A673 (cell line): ENCODE measurements at regions not wholly inside any gene's neighbourhood (a gene's known extent, or its start where the extent isn't known, plus 50 kb on each side); places are given as distances from the start of the nearest gene placed in this dataset.

ENCODE experiments used
- BruUV-seq: library from RNA; stranded (reverse); fragments of 400-500 nt; replicated peaks from 2 replicates; lab custom pipeline; 2021; lab: Mats Ljungman, UMichigan
- CTCF ChIA-PET: fragments of 300-600 bp; sonication (Branson Sonifier 250); formaldehyde crosslinking; loops from one replicate; lab custom pipeline; 2022; ENCODE audit warnings: antibody characterized with exemption; lab: Charles Lee
- POLR2A ChIA-PET: fragments of 300-600 bp; sonication (Branson Sonifier 250); formaldehyde crosslinking; loops from one replicate; lab custom pipeline; 2022; ENCODE audit warnings: antibody characterized with exemption; ENCODE audit not compliant: low non-redundant PET; lab: Charles Lee
- DNase-seq: peaks from one replicate; pipeline ENCODE4 v3.0.0-alpha.2; 2015; ENCODE audit warnings: low spot score
- H3K27ac ChIP-seq: fragments of 200-600 bp; sonication (generic); 2 replicates; pipeline ENCODE4 v1.5.1; 2016; ENCODE audit warnings: mixed run types, low read depth, mild to moderate bottlenecking, mixed read lengths, antibody characterized with exemption, low read length; ENCODE audit not compliant: poor library complexity, severe bottlenecking
- H3K27me3 ChIP-seq: fragments of 200-600 bp; sonication (generic); replicated peaks from 2 replicates; pipeline ENCODE4 v1.6.1; 2017; ENCODE audit warnings: mixed run types, low read depth, mild to moderate bottlenecking, mixed read lengths, antibody characterized with exemption, low read length; ENCODE audit not compliant: insufficient read depth, poor library complexity
- H3K36me3 ChIP-seq: fragments of 200-600 bp; sonication (generic); 2 replicates; pipeline ENCODE4 v1.6.1; 2016; ENCODE audit warnings: mixed run types, mild to moderate bottlenecking, mixed read lengths, antibody characterized with exemption, low read length; ENCODE audit not compliant: insufficient read depth, poor library complexity, severe bottlenecking
- H3K4me1 ChIP-seq: fragments of 200-600 bp; sonication (generic); 2 replicates; pipeline ENCODE4 v1.6.1; 2017; ENCODE audit warnings: mixed run types, mild to moderate bottlenecking, mixed read lengths, antibody characterized with exemption, low read length; ENCODE audit not compliant: insufficient read depth, poor library complexity, severe bottlenecking
- H3K4me3 ChIP-seq: fragments of 200-600 bp; sonication (generic); 2 replicates; pipeline ENCODE4 v1.5.1; 2016; ENCODE audit warnings: low read depth, mixed run types, mild to moderate bottlenecking, mixed read lengths, low read length; ENCODE audit not compliant: poor library complexity, severe bottlenecking
- H3K9me3 ChIP-seq: fragments of 200-600 bp; sonication (generic); 2 replicates; pipeline ENCODE4 v1.6.1; 2016; ENCODE audit warnings: mixed run types, low read depth, mild to moderate bottlenecking, mixed read lengths, antibody characterized with exemption, low read length; ENCODE audit not compliant: poor library complexity, severe bottlenecking
- CTCF ChIP-seq: fragments of 300-800, 200-600 bp; sonication (generic); conservative IDR thresholded peaks from 2 replicates; pipeline ENCODE4 v1.5.1; 2017; ENCODE audit warnings: low read depth, mild to moderate bottlenecking, antibody characterized with exemption, low read length, moderate library complexity, mixed read lengths
- EZH2 ChIP-seq: fragments of 200-600 bp; sonication (generic); IDR thresholded peaks from 2 replicates; pipeline ENCODE4 v1.6.1; 2017; ENCODE audit warnings: borderline replicate concordance, low read depth, mild to moderate bottlenecking, mixed read lengths, antibody characterized with exemption, low read length; ENCODE audit not compliant: poor library complexity, severe bottlenecking
- intact Hi-C: fragments of 100-400 bp; cut with micrococcal nuclease; formaldehyde crosslinking; loops from one replicate; pipeline ENCODE4 v1.10.0; 2022; ENCODE audit not compliant: unreplicated experiment

- DNase-seq, result no peak
- intact Hi-C loops, result no loop called here
- ChIA-PET POLR2A (no interaction called here), CTCF (no interaction called here)
- Histone ChIP-seq H3K27ac (no peak overlapping the region), H3K36me3 (no peaks in the 10 kb centered on the region), H3K4me1 (no peaks in the 10 kb centered on the region), H3K9me3 (peaks cover 4% of the 10 kb centered on the region), H3K4me3 (no peak overlapping the region), H3K27me3 (no peaks in the 10 kb centered on the region)
- no TSS peak for BruUV-seq
- no peak for TF ChIP-seq CTCF
- no peak for TF ChIP-seq EZH2
These were observed 487.4 kb upstream of the CELF4 start for GRCh38 chr18:38052879-38053590.

- Histone ChIP-seq H3K27ac (no peak overlapping the region), H3K9me3 (no peaks in the 10 kb centered on the region), H3K4me3 (no peak overlapping the region), H3K27me3 (no peaks in the 10 kb centered on the region), H3K36me3 (no peaks in the 10 kb centered on the region), H3K4me1 (no peaks in the 10 kb centered on the region)
- intact Hi-C loops, result no loop called here
- no TSS peak for BruUV-seq
- POLR2A ChIA-PET, result no interaction called here
- DNase-seq, result no peak
- CTCF ChIA-PET, result no interaction called here
- TF ChIP-seq CTCF (no peak), EZH2 (no peak)
These were observed 482.2 kb upstream of the CELF4 start for GRCh38 chr18:38047820-38048219.

- POLR2A ChIA-PET, result no interaction called here
- CTCF ChIA-PET, result no interaction called here
These were observed 481.1 kb upstream of the CELF4 start for GRCh38 chr18:38046651-38047050.

More at GRCh38 chr18:38046651-38047050, 481.1 kb upstream of the CELF4 start:
- intact Hi-C loops, result no loop called here
- no TSS peak for BruUV-seq
- H3K4me1 ChIP-seq, result no peaks in the 10 kb centered on the region
- H3K36me3 ChIP-seq, result no peaks in the 10 kb centered on the region
- no peak overlapping the region for H3K4me3 ChIP-seq
- TF ChIP-seq EZH2, result no peak
- TF ChIP-seq CTCF, result no peak
- no peaks in the 10 kb centered on the region for H3K27me3 ChIP-seq
- no peak for DNase-seq
- H3K9me3 ChIP-seq, result no peaks in the 10 kb centered on the region
- no peak overlapping the region for H3K27ac ChIP-seq
